ENCODE measurements at regions not wholly inside any gene's neighbourhood (a gene's known extent, or its start where the extent isn't known, plus 50 kb on each side); places are given as distances from the start of the nearest gene placed in this dataset.

DNA sequence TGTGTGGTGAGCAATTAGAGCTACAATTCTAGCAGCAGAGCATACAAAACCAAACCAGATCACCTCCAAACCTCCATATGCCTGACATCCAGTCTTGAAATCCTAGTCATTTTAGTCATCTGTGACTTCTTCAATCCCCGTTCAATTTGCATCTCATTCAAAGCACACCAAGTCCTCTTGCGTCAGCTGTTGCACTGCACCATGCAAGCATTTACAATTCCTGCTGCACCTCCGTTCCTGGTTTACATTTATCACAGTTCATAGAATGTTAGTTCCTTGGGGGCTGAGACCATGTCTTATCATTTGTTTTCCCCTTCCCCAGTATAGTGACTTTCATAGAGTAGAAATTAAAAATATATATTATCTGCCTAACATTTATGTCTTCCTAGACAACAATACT lies 116.9 kb downstream of the BDH1 start:
- TF ChIP-seq ZNF660 (tag by site-specific recombination; IDR thresholded peaks at IDR 0.05) (no peak), ZNF121 (tag by site-specific recombination; IDR thresholded peaks at IDR 0.05) (no peak), ZNF138 (tag by site-specific recombination; IDR thresholded peaks at IDR 0.05; ENCODE audit: borderline replicate concordance) (no peak), ZNF221 (tag by site-specific recombination; IDR thresholded peaks at IDR 0.05; ENCODE audit: borderline replicate concordance) (no peak), ZNF629 (tag by site-specific recombination; IDR thresholded peaks at IDR 0.05) (no peak)
- TF ChIP-seq, protein P1, sequence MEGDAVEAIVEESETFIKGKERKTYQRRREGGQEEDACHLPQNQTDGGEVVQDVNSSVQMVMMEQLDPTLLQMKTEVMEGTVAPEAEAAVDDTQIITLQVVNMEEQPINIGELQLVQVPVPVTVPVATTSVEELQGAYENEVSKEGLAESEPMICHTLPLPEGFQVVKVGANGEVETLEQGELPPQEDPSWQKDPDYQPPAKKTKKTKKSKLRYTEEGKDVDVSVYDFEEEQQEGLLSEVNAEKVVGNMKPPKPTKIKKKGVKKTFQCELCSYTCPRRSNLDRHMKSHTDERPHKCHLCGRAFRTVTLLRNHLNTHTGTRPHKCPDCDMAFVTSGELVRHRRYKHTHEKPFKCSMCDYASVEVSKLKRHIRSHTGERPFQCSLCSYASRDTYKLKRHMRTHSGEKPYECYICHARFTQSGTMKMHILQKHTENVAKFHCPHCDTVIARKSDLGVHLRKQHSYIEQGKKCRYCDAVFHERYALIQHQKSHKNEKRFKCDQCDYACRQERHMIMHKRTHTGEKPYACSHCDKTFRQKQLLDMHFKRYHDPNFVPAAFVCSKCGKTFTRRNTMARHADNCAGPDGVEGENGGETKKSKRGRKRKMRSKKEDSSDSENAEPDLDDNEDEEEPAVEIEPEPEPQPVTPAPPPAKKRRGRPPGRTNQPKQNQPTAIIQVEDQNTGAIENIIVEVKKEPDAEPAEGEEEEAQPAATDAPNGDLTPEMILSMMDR (tag by site-specific recombination; IDR thresholded peaks at IDR 0.05), result no peak
- TF ChIP-seq, protein P2, sequence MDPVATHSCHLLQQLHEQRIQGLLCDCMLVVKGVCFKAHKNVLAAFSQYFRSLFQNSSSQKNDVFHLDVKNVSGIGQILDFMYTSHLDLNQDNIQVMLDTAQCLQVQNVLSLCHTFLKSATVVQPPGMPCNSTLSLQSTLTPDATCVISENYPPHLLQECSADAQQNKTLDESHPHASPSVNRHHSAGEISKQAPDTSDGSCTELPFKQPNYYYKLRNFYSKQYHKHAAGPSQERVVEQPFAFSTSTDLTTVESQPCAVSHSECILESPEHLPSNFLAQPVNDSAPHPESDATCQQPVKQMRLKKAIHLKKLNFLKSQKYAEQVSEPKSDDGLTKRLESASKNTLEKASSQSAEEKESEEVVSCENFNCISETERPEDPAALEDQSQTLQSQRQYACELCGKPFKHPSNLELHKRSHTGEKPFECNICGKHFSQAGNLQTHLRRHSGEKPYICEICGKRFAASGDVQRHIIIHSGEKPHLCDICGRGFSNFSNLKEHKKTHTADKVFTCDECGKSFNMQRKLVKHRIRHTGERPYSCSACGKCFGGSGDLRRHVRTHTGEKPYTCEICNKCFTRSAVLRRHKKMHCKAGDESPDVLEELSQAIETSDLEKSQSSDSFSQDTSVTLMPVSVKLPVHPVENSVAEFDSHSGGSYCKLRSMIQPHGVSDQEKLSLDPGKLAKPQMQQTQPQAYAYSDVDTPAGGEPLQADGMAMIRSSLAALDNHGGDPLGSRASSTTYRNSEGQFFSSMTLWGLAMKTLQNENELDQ (tag by site-specific recombination; IDR thresholded peaks at IDR 0.05; ENCODE audit: low read depth), result no peak
